Panc1 (cell line): ENCODE measurements at regions not wholly inside any gene's neighbourhood (a gene's known extent, or its start where the extent isn't known, plus 50 kb on each side); places are given as distances from the start of the nearest gene placed in this dataset.

Experiments used
- CTCF ChIP-seq: fragments of 450-650 bp; IDR thresholded peaks from 2 replicates; pipeline ENCODE4 v1.5.1; 2017; ENCODE audit warnings: mild to moderate bottlenecking
- POLR2AphosphoS5 ChIP-seq: IDR thresholded peaks from 2 replicates; pipeline ENCODE4 v1.6.1; 2012; ENCODE audit warnings: mild to moderate bottlenecking, low read depth, low read length, moderate library complexity
- REST ChIP-seq, 2 experiments: IDR thresholded peaks; 2 replicates each; pipeline ENCODE4 v1.6.1; 2011 to 2012; ENCODE audit warnings: low read depth in 2 of 2, control low read depth in 1 of 2, low read length in 1 of 2, mild to moderate bottlenecking in 1 of 2, moderate library complexity in 1 of 2; ENCODE audit not compliant: insufficient read depth in 1 of 2

GRCh38 chr15:95760508-95760907 lies 570.0 kb upstream of the NR2F2 start:
- peak; percentile 62 for TF ChIP-seq CTCF
- no peak for TF ChIP-seq POLR2AphosphoS5
- no peak for TF ChIP-seq REST (IDR thresholded peaks at IDR 0.05; ENCODE audit: insufficient read depth in 1 of 2, low read depth in 2 of 2, low read length in 1 of 2)
